IMR-90 (cell line): ENCODE measurements at regions not wholly inside any gene's neighbourhood (a gene's known extent, or its start where the extent isn't known, plus 50 kb on each side); places are given as distances from the start of the nearest gene placed in this dataset.

Experiments
- ATAC-seq: fragments of 200-7000 bp; cut with Tn5 transposase; 2 replicates; pipeline ENCODE4 v1.9.1; 2020; ENCODE audit warnings: low read depth, mild to moderate bottlenecking, moderate library complexity
- BruUV-seq: library from RNA; stranded (reverse); fragments of 400-500 nt; replicated peaks from 2 replicates; lab custom pipeline; 2021; lab: Mats Ljungman, UMichigan
- CTCF ChIA-PET: fragments of 300-600 bp; formaldehyde crosslinking; extraction: SDS; loops from one replicate; lab custom pipeline; 2021; ENCODE audit warnings: antibody characterized with exemption; lab: Yijun Ruan, JAX
- POLR2A ChIA-PET: fragments of 300-600 bp; sonication (Branson Sonifier 250); formaldehyde crosslinking; loops from one replicate; lab custom pipeline; 2022; ENCODE audit warnings: antibody characterized with exemption; ENCODE audit not compliant: unreplicated experiment; lab: Charles Lee
- DNase-seq: peaks from one replicate; pipeline ENCODE4 v3.0.0; 2013
- H2AFZ ChIP-seq: replicated peaks from 2 replicates; pipeline ENCODE3; 2013; ENCODE audit warnings: low read length, mild to moderate bottlenecking; ENCODE audit not compliant: poor library complexity
- H2AK5ac ChIP-seq: 2 replicates; pipeline ENCODE4 v1.6.1; 2013; ENCODE audit warnings: low read depth, low read length, inconsistent platforms
- H2AK9ac ChIP-seq: replicated peaks from 2 replicates; pipeline ENCODE3; 2013; ENCODE audit warnings: mild to moderate bottlenecking, low read depth, low read length, moderate library complexity; ENCODE audit not compliant: poor library complexity
- H2BK120ac ChIP-seq: 2 replicates; pipeline ENCODE4 v1.6.1; 2013; ENCODE audit warnings: low read depth, low read length, inconsistent platforms
- H2BK15ac ChIP-seq: 3 replicates; pipeline ENCODE4 v1.6.1; 2013; ENCODE audit warnings: low read depth, low read length, inconsistent platforms
- H2BK20ac ChIP-seq: 2 replicates; pipeline ENCODE4 v1.6.1; 2013; ENCODE audit warnings: low read depth, mild to moderate bottlenecking, inconsistent platforms, low read length, moderate library complexity
- H2BK5ac ChIP-seq: 2 replicates; pipeline ENCODE4 v1.6.1; 2013; ENCODE audit warnings: mild to moderate bottlenecking, low read depth, low read length, inconsistent platforms; ENCODE audit not compliant: poor library complexity, severe bottlenecking
- H3K14ac ChIP-seq: replicated peaks from 2 replicates; pipeline ENCODE4 v1.6.1; 2013; ENCODE audit warnings: low read depth, low read length, inconsistent platforms
- H3K18ac ChIP-seq: 2 replicates; pipeline ENCODE4 v1.6.1; 2013; ENCODE audit warnings: low read depth, low read length, control low read depth
- H3K23ac ChIP-seq: 2 replicates; pipeline ENCODE4 v1.6.1; 2013; ENCODE audit warnings: low read depth, low read length, inconsistent platforms
- H3K27ac ChIP-seq: 2 replicates; pipeline ENCODE4 v1.5.1; 2013; ENCODE audit warnings: mild to moderate bottlenecking, control low read depth, low read length; ENCODE audit not compliant: insufficient read depth
- H3K27me3 ChIP-seq: 2 replicates; pipeline ENCODE4 v1.6.1; 2013; ENCODE audit warnings: low read length; ENCODE audit not compliant: control insufficient read depth, insufficient read depth
- H3K36me3 ChIP-seq: 2 replicates; pipeline ENCODE4 v1.6.1; 2013; ENCODE audit warnings: low read length, mixed read lengths; ENCODE audit not compliant: control insufficient read depth, insufficient read depth
- H3K4ac ChIP-seq: 2 replicates; pipeline ENCODE4 v1.6.1; 2013; ENCODE audit warnings: low read depth, low read length, inconsistent platforms
- H3K4me1 ChIP-seq: 2 replicates; pipeline ENCODE4 v1.6.1; 2013; ENCODE audit warnings: low read length, mixed read lengths; ENCODE audit not compliant: control insufficient read depth, insufficient read depth
- H3K4me2 ChIP-seq: 2 replicates; pipeline ENCODE4 v1.6.1; 2013; ENCODE audit warnings: low read depth, mild to moderate bottlenecking, control low read depth, low read length, moderate library complexity
- H3K4me3 ChIP-seq: 2 replicates; pipeline ENCODE4 v1.5.1; 2013; ENCODE audit warnings: low read depth, mild to moderate bottlenecking, control low read depth, low read length, moderate library complexity; ENCODE audit not compliant: insufficient read depth
- H3K56ac ChIP-seq: 2 replicates; pipeline ENCODE4 v1.6.1; 2013; ENCODE audit warnings: low read length, inconsistent platforms; ENCODE audit not compliant: insufficient read depth; ENCODE audit errors: extremely low read depth
- H3K79me1 ChIP-seq, 2 experiments: 2 replicates each; pipeline ENCODE4 v1.6.1; 2013; ENCODE audit warnings: low read length in 2 of 2, inconsistent platforms in 1 of 2, low read depth in 1 of 2
- H3K9ac ChIP-seq: 2 replicates; pipeline ENCODE4 v1.6.1; 2013; ENCODE audit warnings: low read depth, low read length, control low read depth
- H3K9me1 ChIP-seq: 2 replicates; pipeline ENCODE4 v1.6.1; 2013; ENCODE audit warnings: low read length, inconsistent platforms; ENCODE audit not compliant: insufficient read depth
- H3K9me3 ChIP-seq: 2 replicates; pipeline ENCODE4 v1.6.1; 2013; ENCODE audit warnings: low read length; ENCODE audit not compliant: control insufficient read depth, insufficient read depth
- H4K20me1 ChIP-seq: 2 replicates; pipeline ENCODE4 v1.6.1; 2013; ENCODE audit warnings: low read length, inconsistent platforms; ENCODE audit not compliant: insufficient read depth
- H4K5ac ChIP-seq: 2 replicates; pipeline ENCODE4 v1.6.1; 2013; ENCODE audit warnings: mild to moderate bottlenecking, low read depth, low read length, control low read depth
- H4K8ac ChIP-seq, 2 experiments: 2 replicates each; pipeline ENCODE4 v1.6.1; 2013; ENCODE audit warnings: low read depth in 2 of 2, low read length in 2 of 2, control low read depth in 1 of 2, inconsistent platforms in 1 of 2
- H4K91ac ChIP-seq: 2 replicates; pipeline ENCODE4 v1.6.1; 2013; ENCODE audit warnings: low read depth, low read length, inconsistent platforms; ENCODE audit not compliant: insufficient read depth
- BHLHE40 ChIP-seq: fragments of 150-350 bp; IDR thresholded peaks from 2 replicates; pipeline ENCODE4 v1.6.1; 2016; ENCODE audit warnings: mild to moderate bottlenecking, low read depth, low read length
- CEBPB ChIP-seq: IDR thresholded peaks from 2 replicates; pipeline ENCODE4 v1.6.1; 2012; ENCODE audit warnings: low read depth, low read length, improper control_type of control experiment
- CHD1 ChIP-seq: IDR thresholded peaks from 2 replicates; pipeline ENCODE4 v1.6.1; 2012; ENCODE audit warnings: low read depth, low read length, improper control_type of control experiment
- ELK1 ChIP-seq: fragments of 150-350 bp; IDR thresholded peaks from 2 replicates; pipeline ENCODE4 v1.6.1; 2016; ENCODE audit warnings: low read depth, mild to moderate bottlenecking, low read length, moderate library complexity, borderline replicate concordance
- NFE2L2 ChIP-seq: fragments of 150-350 bp; IDR thresholded peaks from 2 replicates; pipeline ENCODE4 v1.6.1; 2016; ENCODE audit warnings: low read depth, mild to moderate bottlenecking, low read length
- RFX5 ChIP-seq: IDR thresholded peaks from 2 replicates; pipeline ENCODE4 v1.8.0; 2012; ENCODE audit warnings: low read depth, mild to moderate bottlenecking, low read length, moderate library complexity
- USF2 ChIP-seq: fragments of 150-350 bp; IDR thresholded peaks from 2 replicates; pipeline ENCODE4 v1.6.1; 2017; ENCODE audit warnings: mild to moderate bottlenecking, antibody characterized with exemption, low read length, low read depth
- WGBS, 2 experiments: methylation state at CpG; one replicate each; pipeline versions ENCODE4 v1.1.5 to v1.1.7; 2013; ENCODE audit warnings: missing lambda C conversion rate in 2 of 2; ENCODE audit not compliant: insufficient read length in 1 of 2; ENCODE audit errors: extremely low coverage in 2 of 2; 5-methylcytosine and 5-hydroxymethylcytosine counted together
- dilution Hi-C: fragments of 300-500 bp; cut with HindIII; formaldehyde crosslinking; loops from one replicate; pipeline ENCODE4 v1.14.3; 2018; ENCODE audit warnings: low sequenced_read_pairs; ENCODE audit not compliant: unreplicated experiment
- in situ Hi-C: fragments of 300-500 bp; cut with MboI; formaldehyde crosslinking; loops from 3 replicates; pipeline ENCODE4 v1.14.3; 2019; ENCODE audit warnings: low sequenced_read_pairs, inconsistent platforms, mixed read lengths
- intact Hi-C: fragments of 100-400 bp; cut with micrococcal nuclease; formaldehyde crosslinking; loops from 2 replicates; pipeline ENCODE4 v1.10.0; 2022

- peaks cover 6% of the 10 kb centered on the region; the same call in 1 of the 2 replicates for H3K4me1 ChIP-seq
- no TSS peak for BruUV-seq
- H2BK15ac ChIP-seq, result peak overlapping the region; percentile 57; the same call in 2 of the 3 replicates
- H3K9me1 ChIP-seq, result no peaks in the 10 kb centered on the region
- H2AFZ ChIP-seq, result no peak overlapping the region
- H2BK120ac ChIP-seq, result peak overlapping the region; percentile 83
- DNase-seq, result no peak
- peak overlapping the region; percentile 50 for H3K14ac ChIP-seq
- H3K4me2 ChIP-seq, result peak overlapping the region; percentile 58; the same call in 1 of the 2 replicates
- peak overlapping the region; percentile 7 to 69; a peak in 1 of 4 replicates for H4K8ac ChIP-seq
- no peak overlapping the region for H3K27ac ChIP-seq
- H4K5ac ChIP-seq, result no peak overlapping the region
- ChIA-PET POLR2A (no interaction called here), CTCF (no interaction called here)
- no peak overlapping the region for H3K56ac ChIP-seq
- no peak overlapping the region for H3K4me3 ChIP-seq
- no peaks in the 10 kb centered on the region for H4K20me1 ChIP-seq
- H2BK20ac ChIP-seq, result peak overlapping the region; percentile 61
- in situ Hi-C loops (loop anchor here (25.0 kb wide), 1 partner anchor 489 kb away; the partner anchor contains the start of gene ELAC2), dilution Hi-C loops (no loop called here), intact Hi-C loops (no loop called here)
- H3K4ac ChIP-seq, result peak overlapping the region; percentile 10; the same call in 1 of the 2 replicates
- no peak overlapping the region for H2AK9ac ChIP-seq
- no CpG with 5 or more reads among the region's 5 CpGs for WGBS, 2 experiments
- peak overlapping the region; percentile 27; the same call in 1 of the 2 replicates for H2AK5ac ChIP-seq
- H3K9me3 ChIP-seq, result no peaks in the 10 kb centered on the region
- H3K79me1 ChIP-seq, result no peaks in the 10 kb centered on the region
- no peak overlapping the region for H3K23ac ChIP-seq
- H3K36me3 ChIP-seq, result no peaks in the 10 kb centered on the region
- H4K91ac ChIP-seq, result peak overlapping the region; percentile 21
- peak overlapping the region; percentile 28 for H2BK5ac ChIP-seq
- TF ChIP-seq CHD1 (no peak), BHLHE40 (no peak), USF2 (no peak), ELK1 (no peak), CEBPB (no peak), NFE2L2 (no peak), RFX5 (no peak)
- H3K27me3 ChIP-seq, result no peaks in the 10 kb centered on the region
- H3K18ac ChIP-seq, result peak overlapping the region; percentile 27; the same call in 1 of the 2 replicates
- no peak for ATAC-seq
- no peak overlapping the region for H3K9ac ChIP-seq
These were observed 142.4 kb upstream of the MYOCD start for GRCh38 chr17:12523244-12523643.
